K562 (cell line): ENCODE measurements at regions not wholly inside any gene's neighbourhood (a gene's known extent, or its start where the extent isn't known, plus 50 kb on each side); places are given as distances from the start of the nearest gene placed in this dataset.

Experiments used
- ATAC-seq: fragments of 200-7000 bp; cut with Tn5 transposase; 3 replicates; pipeline ENCODE4 v1.9.1; 2020; ENCODE audit warnings: moderate library complexity
- BruUV-seq: library from RNA; stranded (reverse); fragments of 400-500 nt; replicated peaks from 2 replicates; lab custom pipeline; 2021; lab: Mats Ljungman, UMichigan
- CTCF ChIA-PET: fragments of 300-600 bp; formaldehyde crosslinking; extraction: SDS; loops from one replicate; lab custom pipeline; 2021; ENCODE audit warnings: low intra/inter-chr PET ratio; lab: Yijun Ruan, JAX
- POLR2A ChIA-PET: fragments of 300-600, 350-650 bp; sonication (Branson Sonifier 250); formaldehyde crosslinking; extraction: SDS; loops from one replicate; lab custom pipeline; 2021; ENCODE audit warnings: antibody characterized with exemption, inconsistent platforms; lab: Yijun Ruan, JAX
- DNase-seq, 4 experiments: peaks; one replicate each; pipeline versions ENCODE4 v3.0.0 to v3.0.0-alpha.2; 2011 to 2018; ENCODE audit warnings: low spot score in 3 of 4, mixed read lengths in 3 of 4; ENCODE audit errors: extremely low read depth in 1 of 4
- FAIRE-seq: peaks from 2 replicates; lab custom pipeline; 2011; peaks lifted over from hg19 to GRCh38; lab: Jason Lieb, UNC
- H2AFZ ChIP-seq: 2 replicates; pipeline ENCODE4 v1.6.0; 2011; ENCODE audit warnings: low read depth, low read length, control low read depth, inconsistent platforms
- H3K27ac ChIP-seq: fragments of 200-600 bp; 3 replicates; pipeline ENCODE4 v1.8.0; 2011; ENCODE audit warnings: low read depth, mild to moderate bottlenecking, control low read depth, inconsistent platforms, low read length, moderate library complexity, mixed read lengths; ENCODE audit errors: extremely low read depth
- H3K27me3 ChIP-seq, 2 experiments: fragments of 300-600 bp in 1 of 2; 2 replicates in 1 of 2; 3 replicates in 1 of 2; pipeline versions ENCODE4 v1.6.0 to v1.8.0; 2011; ENCODE audit warnings: inconsistent platforms in 2 of 2, low read length in 2 of 2, mild to moderate bottlenecking in 1 of 2, mixed read lengths in 1 of 2, moderate library complexity in 1 of 2; ENCODE audit not compliant: control insufficient read depth in 2 of 2, insufficient read depth in 2 of 2
- H3K36me3 ChIP-seq: fragments of 300-600 bp; 3 replicates; pipeline ENCODE4 v1.8.0; 2011; ENCODE audit warnings: mild to moderate bottlenecking, low read length, inconsistent platforms; ENCODE audit not compliant: control insufficient read depth, insufficient read depth
- H3K4me1 ChIP-seq, 2 experiments: fragments of 200-600 bp in 1 of 2; replicated peaks in 1 of 2; 2 replicates in 1 of 2; 3 replicates in 1 of 2; pipeline versions ENCODE4 v1.5.1 to v1.8.0; 2011; ENCODE audit warnings: inconsistent platforms in 2 of 2, low read length in 2 of 2, mild to moderate bottlenecking in 1 of 2, mixed read lengths in 1 of 2, moderate library complexity in 1 of 2; ENCODE audit not compliant: control insufficient read depth in 2 of 2, insufficient read depth in 2 of 2
- H3K4me2 ChIP-seq: 2 replicates; pipeline ENCODE4 v1.6.1; 2011; ENCODE audit warnings: low read length, control low read depth, inconsistent platforms, mixed read lengths; ENCODE audit not compliant: insufficient read depth
- H3K4me3 ChIP-seq: fragments of 200-600 bp; sonication (generic), shearing (Covaris generic); 2 replicates; pipeline ENCODE4 v1.5.1; 2016; ENCODE audit warnings: control low read depth, inconsistent platforms
- H3K79me2 ChIP-seq: fragments of 200-600 bp; 3 replicates; pipeline ENCODE4 v1.8.0; 2011; ENCODE audit warnings: low read length, inconsistent platforms; ENCODE audit not compliant: control insufficient read depth, insufficient read depth
- H3K9ac ChIP-seq, 2 experiments: 2 replicates each; pipeline versions ENCODE4 v1.6.0 to v1.6.1; 2011; ENCODE audit warnings: low read depth in 2 of 2, low read length in 2 of 2, control low read depth in 1 of 2, inconsistent platforms in 1 of 2, mild to moderate bottlenecking in 1 of 2, mixed read lengths in 1 of 2; ENCODE audit not compliant: insufficient read depth in 1 of 2
- H3K9me1 ChIP-seq: one replicate; pipeline ENCODE4 v1.6.0; 2011; ENCODE audit warnings: inconsistent platforms, mild to moderate bottlenecking, low read length, moderate library complexity; ENCODE audit not compliant: control insufficient read depth, insufficient read depth
- H3K9me3 ChIP-seq: replicated peaks from 2 replicates; pipeline ENCODE4 v1.5.1; 2011; ENCODE audit warnings: low read depth, low read length, inconsistent platforms; ENCODE audit not compliant: control insufficient read depth, insufficient read depth
- H4K20me1 ChIP-seq: replicated peaks from 2 replicates; pipeline ENCODE4 v1.6.1; 2011; ENCODE audit warnings: low read length, inconsistent platforms, mixed read lengths; ENCODE audit not compliant: control insufficient read depth, insufficient read depth
- CHD7 ChIP-seq: fragments of 200-600 bp; sonication (generic); IDR thresholded peaks from one replicate; pipeline ENCODE4 v1.6.1; 2012; ENCODE audit warnings: mild to moderate bottlenecking, low read depth, low read length, inconsistent platforms
- FOXK2 ChIP-seq, 2 experiments: fragments of 450-650 bp; IDR thresholded peaks in 1 of 2; conservative IDR thresholded peaks in 1 of 2; 2 replicates each; pipeline ENCODE4 v1.6.1; 2016; ENCODE audit warnings: low read depth in 2 of 2, mild to moderate bottlenecking in 1 of 2
- FUS ChIP-seq: fragments of 200-400 bp; formaldehyde crosslinking; optimal IDR thresholded peaks from 2 replicates; pipeline ENCODE3; 2017; ENCODE audit warnings: low read depth, low read length
- GABPB2 ChIP-seq: fragments of 250-450 bp; sonication (Bioruptor Pico); conservative IDR thresholded peaks from 2 replicates; pipeline ENCODE4 v1.5.1; 2021; ENCODE audit warnings: mild to moderate bottlenecking
- MAFK ChIP-seq: IDR thresholded peaks from 2 replicates; pipeline ENCODE4 v1.6.1; 2011; ENCODE audit warnings: low read length, improper control_type of control experiment
- NFIC ChIP-seq: fragments of 450-650 bp; IDR thresholded peaks from 2 replicates; pipeline ENCODE4 v1.6.1; 2017; ENCODE audit warnings: mild to moderate bottlenecking, inconsistent platforms
- SP1 ChIP-seq: sonication (generic); formaldehyde crosslinking; IDR thresholded peaks from 2 replicates; pipeline ENCODE4 v1.8.1; 2022; ENCODE audit warnings: mild to moderate bottlenecking, missing genetic modification reagents
- SRF ChIP-seq, 2 experiments: fragments of 250-450, 450-650 bp in 1 of 2; sonication (Bioruptor Pico) in 1 of 2; sonication (generic) in 1 of 2; formaldehyde crosslinking; IDR thresholded peaks; 2 replicates each; pipeline versions ENCODE4 v1.5.0 to v1.5.1; 2020 to 2022; ENCODE audit warnings: mild to moderate bottlenecking in 1 of 2, missing genetic modification reagents in 1 of 2
- STAT6 ChIP-seq: sonication (generic); formaldehyde crosslinking; IDR thresholded peaks from 2 replicates; pipeline ENCODE4 v1.8.1; 2023; ENCODE audit warnings: mild to moderate bottlenecking, missing genetic modification reagents
- ZNF780A ChIP-seq: fragments of 250-450 bp; sonication (Bioruptor Pico); IDR thresholded peaks from 2 replicates; pipeline ENCODE4 v1.5.0; 2021; ENCODE audit warnings: mild to moderate bottlenecking
- WGBS: fragments of 100-300 bp; shearing (Covaris generic); methylation state at CpG from one replicate; pipeline ENCODE4 v1.1.6; 2016; ENCODE audit warnings: low coverage, mixed read lengths; ENCODE audit not compliant: insufficient coverage; ENCODE audit errors: missing lambda C conversion rate; 5-methylcytosine and 5-hydroxymethylcytosine counted together
- in situ Hi-C: fragments of 300-500 bp; cut with MboI; formaldehyde crosslinking; loops from 4 replicates; pipeline ENCODE4 v1.15.0; 2018; ENCODE audit warnings: inconsistent platforms, mixed read lengths
- intact Hi-C: fragments of 100-400 bp; cut with micrococcal nuclease; formaldehyde crosslinking; loops from 2 replicates; pipeline ENCODE4 v1.14.2; 2022

- Histone ChIP-seq H3K27ac (no peak overlapping the region), H2AFZ (no peak overlapping the region), H3K4me1 (no peaks in the 10 kb centered on the region), H3K9me1 (no peaks in the 10 kb centered on the region), H3K27me3 (no peaks in the 10 kb centered on the region), H3K79me2 (no peaks in the 10 kb centered on the region), H3K9ac (no peak overlapping the region), H4K20me1 (no peaks in the 10 kb centered on the region), H3K4me3 (no peak overlapping the region), H3K4me2 (no peak overlapping the region), H3K36me3 (no peaks in the 10 kb centered on the region), H3K9me3 (no peaks in the 10 kb centered on the region)
- CTCF ChIA-PET: interaction anchor here (0.6 kb wide), 1 partner anchor 272 kb away, joined by 4 read pairs; no protein-coding TSS in a partner anchor
- ATAC-seq (no peak), FAIRE-seq (no peak), DNase-seq (no peak)
- no TSS peak for BruUV-seq
- intact Hi-C loops: no loop called here
- in situ Hi-C loops: no loop called here
- POLR2A ChIA-PET: interaction anchor here (0.7 kb wide), 1 partner anchor 707 kb away, joined by 3 read pairs; no protein-coding TSS in a partner anchor
- no peak for TF ChIP-seq SRF (CRISPR knock-in tag; IDR thresholded peaks at IDR 0.05)
- TF ChIP-seq NFIC: no peak
- TF ChIP-seq FOXK2 (conservative IDR thresholded peaks at IDR 0.05 in 1 of 2, IDR thresholded peaks at IDR 0.05 in 1 of 2; ENCODE audit: low read depth in 2 of 2): no peak
- TF ChIP-seq STAT6 (CRISPR knock-in tag): no peak
- TF ChIP-seq SP1 (CRISPR knock-in tag): no peak
- TF ChIP-seq GABPB2 (CRISPR knock-in tag): no peak
- TF ChIP-seq CHD7: no peak
- no peak for TF ChIP-seq MAFK
- TF ChIP-seq FUS: no peak
- no peak for TF ChIP-seq ZNF780A (CRISPR knock-in tag)
- 2% methylated on average over 4 of the region's 4 CpGs for WGBS
Observed at GRCh38 chr11:28547321-28547741, 439.1 kb downstream of the METTL15 start.
